Esophagus squamous epithelium (tissue), 5 donors: ENCODE measurements at regions not wholly inside any gene's neighbourhood (a gene's known extent, or its start where the extent isn't known, plus 50 kb on each side); places are given as distances from the start of the nearest gene placed in this dataset.

ENCODE experiments used
- DNase-seq: peaks from one replicate; lab custom pipeline; 2025; lab: John Stamatoyannopoulos, UW
- H3K27ac ChIP-seq, 4 donors: fragments of 200-600 bp; sonication (generic); one replicate each; pipeline ENCODE4 v1.5.1; 2016 to 2019; ENCODE audit warnings: mild to moderate bottlenecking in 1 of 4
- H3K27me3 ChIP-seq, 4 donors: fragments of 200-600 bp; sonication (generic); 1 replicate in 3 of 4; 2 replicates in 1 of 4; pipeline versions ENCODE4 v1.5.1 to v1.6.0; 2017 to 2021; ENCODE audit warnings: antibody characterized with exemption in 1 of 4
- H3K36me3 ChIP-seq, 3 donors: fragments of 200-600 bp; sonication (generic); one replicate each; pipeline ENCODE4 v1.5.1; 2016 to 2019
- H3K4me1 ChIP-seq, 3 donors: fragments of 200-600 bp; sonication (generic); one replicate each; pipeline ENCODE4 v1.5.1; 2017 to 2019
- H3K4me3 ChIP-seq, 4 donors: fragments of 200-600 bp; sonication (generic); 1 replicate in 3 of 4; 2 replicates in 1 of 4; pipeline ENCODE4 v1.5.1; 2016 to 2019; ENCODE audit warnings: mild to moderate bottlenecking in 2 of 4, moderate library complexity in 1 of 4
- H3K9me3 ChIP-seq, 3 donors: fragments of 200-600 bp; sonication (generic); one replicate each; pipeline ENCODE4 v1.5.1; 2016 to 2019
- CTCF ChIP-seq, 6 experiments: fragments of 450-650 bp in 4 of 6; fragments of 200-600 bp in 2 of 6; sonication (generic) in 2 of 6; IDR thresholded peaks; one replicate each; pipeline ENCODE4 v1.5.1; 2016 to 2019; ENCODE audit warnings: antibody characterized with exemption in 6 of 6, mild to moderate bottlenecking in 4 of 6, moderate library complexity in 4 of 6
- POLR2A ChIP-seq, 4 donors: fragments of 450-650 bp; IDR thresholded peaks; one replicate each; pipeline ENCODE4 v1.6.1; 2017; ENCODE audit warnings: antibody characterized with exemption in 4 of 4, mild to moderate bottlenecking in 4 of 4, moderate library complexity in 3 of 4
- WGBS, 2 donors: methylation state at CpG; one replicate each; pipeline ENCODE4 v1.1.5; 2018; 5-methylcytosine and 5-hydroxymethylcytosine counted together
- intact Hi-C: fragments of 100-400 bp; cut with DNase I; formaldehyde crosslinking; loops from one replicate; pipeline ENCODE4 v1.15.0; 2022
- donor health status: DM: yes; HTN: yes; CAD: no.

- Histone ChIP-seq H3K27me3 (peaks cover 0 to 5% (median 0%) of the 10 kb centered on the region in 4 donors), H3K27ac (no peak overlapping the region), H3K36me3 (no peaks in the 10 kb centered on the region), H3K4me1 (peaks cover 0 to 4% (median 0%) of the 10 kb centered on the region in 3 donors), H3K4me3 (no peak overlapping the region), H3K9me3 (no peaks in the 10 kb centered on the region)
- WGBS, 2 donors, result 80 to 82% methylated on average over 2 to 8 of the region's 8 CpGs
- TF ChIP-seq CTCF (IDR thresholded peaks at IDR 0.05), result no peak
- TF ChIP-seq POLR2A (IDR thresholded peaks at IDR 0.05), result no peak
- DNase-seq, result no peak
- intact Hi-C loops, result no loop called here
Measured at GRCh38 chr7:54701982-54702381, 57.0 kb downstream of the SEC61G start.

- 73 to 87% methylated on average over 5 of the region's 5 CpGs for WGBS, 2 donors
- no peaks in the 10 kb centered on the region for H3K4me1 ChIP-seq
- no peak for DNase-seq
- no peak overlapping the region for H3K27ac ChIP-seq
- no peak overlapping the region for H3K4me3 ChIP-seq
- H3K27me3 ChIP-seq, result peaks cover 0 to 5% (median 0%) of the 10 kb centered on the region in 4 donors
- no peaks in the 10 kb centered on the region for H3K9me3 ChIP-seq
- no peaks in the 10 kb centered on the region for H3K36me3 ChIP-seq
- intact Hi-C loops, result no loop called here
- TF ChIP-seq POLR2A (IDR thresholded peaks at IDR 0.05), result no peak
- TF ChIP-seq CTCF (IDR thresholded peaks at IDR 0.05), result no peak
Measured at GRCh38 chr7:54699715-54700114, 59.3 kb downstream of the SEC61G start.

GRCh38 chr7:54697659-54698186, 61.3 kb downstream of the SEC61G start:
- WGBS, 2 donors, result 69 to 73% methylated on average over 3 to 8 of the region's 32 CpGs
- Histone ChIP-seq H3K27ac (no peak overlapping the region), H3K27me3 (peaks cover 0 to 5% (median 0%) of the 10 kb centered on the region in 4 donors), H3K4me1 (no peaks in the 10 kb centered on the region), H3K36me3 (no peaks in the 10 kb centered on the region), H3K4me3 (no peak overlapping the region), H3K9me3 (no peaks in the 10 kb centered on the region)
- TF ChIP-seq CTCF (IDR thresholded peaks at IDR 0.05), result no peak
- no peak for TF ChIP-seq POLR2A (IDR thresholded peaks at IDR 0.05)
- intact Hi-C loops, result no loop called here
- no peak for DNase-seq

- Histone ChIP-seq H3K4me3 (no peak overlapping the region), H3K4me1 (no peaks in the 10 kb centered on the region), H3K36me3 (no peaks in the 10 kb centered on the region), H3K9me3 (no peaks in the 10 kb centered on the region), H3K27me3 (no peaks in the 10 kb centered on the region), H3K27ac (no peak overlapping the region)
- TF ChIP-seq POLR2A (IDR thresholded peaks at IDR 0.05) (no peak), CTCF (IDR thresholded peaks at IDR 0.05) (no peak)
- 80 to 88% methylated on average over 13 to 14 of the region's 14 CpGs for WGBS, 2 donors
- no peak for DNase-seq
- intact Hi-C loops, result no loop called here
Measured at GRCh38 chr7:54690892-54691291, 68.1 kb downstream of the SEC61G start.

- H3K27ac ChIP-seq, result no peak overlapping the region
- no peak for TF ChIP-seq POLR2A (IDR thresholded peaks at IDR 0.05)
- no peak for TF ChIP-seq CTCF (IDR thresholded peaks at IDR 0.05)
- no peak for DNase-seq
- no peaks in the 10 kb centered on the region for H3K27me3 ChIP-seq
- 57 to 67% methylated on average over 8 to 9 of the region's 9 CpGs for WGBS, 2 donors
- H3K4me3 ChIP-seq, result no peak overlapping the region
- H3K4me1 ChIP-seq, result no peaks in the 10 kb centered on the region
- intact Hi-C loops, result no loop called here
- H3K9me3 ChIP-seq, result no peaks in the 10 kb centered on the region
- H3K36me3 ChIP-seq, result no peaks in the 10 kb centered on the region
Measured at GRCh38 chr7:54690050-54690443, 69.0 kb downstream of the SEC61G start.
